ENCODE measurements at regions not wholly inside any gene's neighbourhood (a gene's known extent, or its start where the extent isn't known, plus 50 kb on each side); places are given as distances from the start of the nearest gene placed in this dataset.
"Not testable (repeated sequence)": the region's sequence is repeated elsewhere in the genome, so short reads cannot be mapped to it uniquely, and the experiment has no call there.

DNA sequence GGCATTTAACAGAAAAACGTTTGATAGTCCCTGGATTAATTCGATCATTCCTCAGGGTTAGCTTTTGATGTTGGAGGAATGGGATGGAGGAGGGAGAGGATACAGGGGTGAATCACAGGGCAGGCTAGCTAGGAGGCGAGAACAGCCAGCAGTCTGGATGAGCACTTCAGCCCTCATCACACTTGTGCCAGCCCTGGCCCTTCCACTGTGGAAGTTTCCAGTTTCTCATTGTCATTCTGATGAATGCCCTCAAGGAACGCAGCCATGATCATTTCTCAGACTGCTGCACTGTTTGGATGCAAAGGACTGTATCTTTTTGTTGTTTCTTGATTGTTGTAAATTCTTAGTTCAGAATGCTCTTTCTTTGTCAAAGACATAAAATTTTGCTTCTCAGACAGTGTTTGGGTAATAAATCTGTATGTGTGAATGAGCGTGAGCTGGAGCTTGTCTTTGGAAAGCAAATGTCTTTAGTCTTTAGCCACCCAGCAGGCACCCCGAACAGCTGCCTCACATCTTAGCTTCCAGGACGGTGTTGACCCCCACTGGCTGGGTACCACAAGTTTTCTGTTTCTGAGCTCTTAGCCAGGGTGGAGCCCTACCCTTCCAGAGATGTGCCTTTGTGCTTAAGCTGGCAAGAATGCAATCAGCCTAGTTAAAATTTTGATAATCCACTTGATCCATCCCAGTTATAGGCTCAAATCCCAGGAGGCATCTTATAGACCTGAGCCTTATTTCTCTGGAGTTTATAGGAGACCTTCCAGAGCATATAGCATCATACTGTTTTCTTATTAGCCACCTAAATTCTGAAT, 121.1 kb downstream of the PDCD6IP start:
- DNase-seq: no peak

DNA sequence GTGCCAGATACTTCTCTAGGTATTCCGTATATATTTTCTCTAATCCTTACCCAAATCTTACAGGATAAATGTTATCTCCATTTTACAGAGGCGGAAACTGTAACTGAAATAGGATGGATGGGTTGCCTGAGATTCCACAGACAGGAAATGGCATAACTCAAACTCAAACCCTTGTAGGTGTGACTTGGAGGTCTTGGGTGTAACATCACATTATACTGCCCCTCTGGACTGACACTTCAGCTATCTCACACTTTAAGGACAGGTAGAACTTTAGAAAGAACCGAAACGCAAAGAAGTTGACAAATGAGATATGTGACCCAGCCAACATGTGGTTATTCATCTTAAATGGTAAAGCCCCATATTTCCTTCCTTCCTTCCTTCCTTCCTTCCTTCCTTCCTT, 122.1 kb downstream of the PDCD6IP start:
- DNase-seq: no peak

DNA sequence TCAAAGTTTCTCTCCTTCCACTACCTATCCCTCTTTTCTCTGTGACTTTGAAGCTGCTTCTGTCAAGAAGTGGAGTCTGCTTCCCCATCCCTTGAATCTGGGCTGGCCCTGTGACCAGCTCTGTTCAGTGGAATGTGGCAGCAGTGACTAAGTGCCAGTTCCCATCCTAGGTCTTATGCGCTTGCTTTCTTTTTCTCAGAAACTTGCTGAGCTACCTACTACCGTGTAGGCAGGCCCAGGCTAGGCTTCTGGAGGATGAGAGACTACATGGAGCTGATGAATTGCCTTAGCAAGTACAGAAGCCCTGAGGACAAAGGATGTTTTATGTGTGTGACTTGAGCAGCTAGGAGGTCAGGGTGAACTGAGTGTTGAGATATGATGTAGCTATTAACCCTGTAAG, 123.2 kb downstream of the PDCD6IP start:
- DNase-seq: no peak

DNA sequence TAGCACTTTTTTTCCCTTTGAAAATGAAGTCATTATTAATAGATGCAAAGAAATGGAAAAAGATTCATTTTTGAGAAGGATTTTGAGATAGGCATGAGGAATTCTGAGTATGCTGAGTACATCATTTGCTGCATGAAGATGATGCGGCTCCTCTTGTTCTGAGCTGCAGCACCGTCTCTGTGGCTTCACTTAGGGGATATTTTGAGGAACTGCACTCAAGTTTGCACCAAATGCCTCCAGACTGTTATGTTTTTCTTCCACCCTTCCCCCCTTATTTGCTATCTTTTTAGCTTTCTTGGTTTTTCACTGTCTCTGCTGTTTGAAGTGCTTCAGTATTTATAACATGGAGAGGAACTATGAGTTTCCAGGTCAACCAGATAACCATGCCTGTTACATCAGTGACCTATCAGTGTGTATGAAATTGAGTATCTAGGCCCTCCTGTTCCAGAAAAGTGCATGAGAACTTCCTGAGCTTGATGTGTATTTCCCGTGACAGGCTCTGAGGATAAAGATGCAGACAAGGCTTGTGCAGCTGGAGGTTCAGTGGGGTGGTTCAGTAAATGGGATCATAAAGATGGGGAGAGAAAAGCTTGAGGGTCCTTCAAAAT, 128.7 kb downstream of the PDCD6IP start:
- DNase-seq: no peak

DNA sequence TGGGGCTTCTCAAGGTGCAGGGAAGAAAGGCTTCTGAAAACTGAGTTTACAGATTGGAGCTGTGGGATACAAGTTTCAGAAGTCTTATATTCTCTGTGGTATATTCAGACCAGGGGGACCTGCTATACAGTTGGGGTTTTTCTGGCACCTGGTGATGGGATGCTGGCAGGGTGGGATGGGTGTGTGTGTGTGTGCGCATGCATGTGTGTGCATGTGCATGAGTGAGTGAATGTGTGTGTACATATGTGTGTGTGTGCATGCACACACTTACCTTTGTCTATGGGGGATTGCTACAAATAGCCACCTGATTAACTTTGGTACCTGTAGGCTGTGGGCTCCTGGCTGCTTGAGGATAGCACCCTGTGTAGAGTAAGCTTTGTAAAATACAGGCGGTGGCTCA, 131.4 kb downstream of the PDCD6IP start:
- DNase-seq: no peak

DNA sequence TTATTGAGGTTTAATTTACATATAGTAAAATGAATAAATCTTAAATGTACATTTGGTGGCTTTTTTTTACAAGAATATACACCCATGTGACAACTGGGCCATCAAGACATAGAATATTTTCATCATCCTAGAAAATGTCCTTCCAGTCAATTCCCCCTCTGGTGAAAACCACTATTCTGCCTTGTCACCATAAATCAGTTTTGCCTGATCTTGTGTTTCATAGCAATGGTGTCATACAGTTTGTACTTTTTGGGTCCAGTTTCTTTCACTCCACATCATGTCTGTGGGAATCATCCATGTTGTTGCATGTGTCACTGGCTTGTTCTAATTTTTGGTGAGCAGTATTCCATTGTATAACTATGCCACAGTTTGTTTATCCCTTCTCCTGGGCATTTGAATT, 133.1 kb downstream of the PDCD6IP start:
- no peak for DNase-seq

DNA sequence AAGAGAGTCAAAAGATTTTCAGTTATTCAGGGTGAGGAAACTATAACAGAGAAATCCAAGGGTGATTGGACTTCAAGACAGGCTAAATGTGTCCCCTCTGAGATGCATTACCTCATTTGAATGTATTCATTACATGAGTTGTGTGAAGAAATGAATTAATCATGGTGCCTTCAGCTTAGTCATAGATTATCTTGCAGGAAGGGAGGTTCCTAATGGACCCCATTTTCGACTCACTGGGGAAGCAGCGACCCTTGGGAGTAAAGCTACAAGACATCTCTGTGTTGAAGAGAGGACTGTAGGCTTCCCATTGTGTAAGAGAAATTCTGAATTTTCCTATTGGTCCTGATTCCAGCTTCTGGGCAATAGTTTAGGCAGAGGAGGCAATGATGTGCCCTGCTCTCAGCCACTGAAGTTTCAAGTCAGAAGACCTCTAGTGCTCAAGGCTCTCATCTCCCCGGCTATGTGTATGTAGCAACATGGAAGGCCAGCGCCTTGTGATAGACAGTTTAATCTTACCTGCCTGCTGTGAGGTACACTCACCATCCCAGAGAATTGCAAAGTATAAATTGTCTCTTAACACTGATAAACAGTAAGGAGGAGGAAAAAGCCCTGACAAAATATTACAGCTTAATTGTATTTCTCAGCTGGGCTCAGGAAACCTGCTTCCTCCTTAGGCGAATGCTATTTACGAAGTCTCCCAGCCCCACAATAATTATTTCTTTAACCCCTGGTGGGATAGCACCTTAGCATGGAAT, 133.8 kb downstream of the PDCD6IP start:
- DNase-seq: no peak

DNA sequence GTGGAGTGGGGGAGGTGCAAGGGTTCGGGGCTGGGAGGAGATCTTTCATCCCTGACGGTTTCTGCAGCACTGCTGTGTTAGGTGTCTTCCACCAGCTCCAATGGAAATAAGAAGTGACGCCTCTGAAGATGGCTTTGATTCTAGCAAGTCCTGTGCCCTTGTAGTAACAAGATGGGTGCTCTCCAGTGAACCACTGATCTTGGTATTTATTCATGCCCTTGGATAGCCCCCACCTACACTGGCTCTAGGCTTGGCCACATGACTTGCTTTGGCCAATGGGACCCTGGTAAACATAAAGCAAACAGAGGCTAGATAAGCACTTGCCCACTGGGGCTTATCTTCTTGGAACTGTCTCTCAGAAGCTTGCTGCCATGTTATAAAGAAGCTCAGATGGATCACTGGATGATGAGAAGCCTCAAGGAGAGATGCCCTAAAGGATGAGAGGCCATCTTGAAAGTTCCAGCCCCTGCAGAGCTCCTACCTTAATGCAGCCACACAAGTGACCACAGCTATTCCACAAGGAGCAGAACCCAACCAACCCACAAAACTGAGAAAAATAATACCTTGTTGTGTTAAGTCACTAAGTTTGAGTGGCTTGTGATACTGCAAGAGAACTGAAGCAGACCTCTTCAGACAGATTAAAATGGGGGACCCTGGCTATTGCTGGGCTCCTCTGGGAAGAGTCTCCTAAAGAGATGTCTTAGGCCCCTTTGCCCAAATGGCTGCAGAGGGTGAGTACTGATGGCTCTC, 137.9 kb downstream of the PDCD6IP start:
- DNase-seq: no peak

DNA sequence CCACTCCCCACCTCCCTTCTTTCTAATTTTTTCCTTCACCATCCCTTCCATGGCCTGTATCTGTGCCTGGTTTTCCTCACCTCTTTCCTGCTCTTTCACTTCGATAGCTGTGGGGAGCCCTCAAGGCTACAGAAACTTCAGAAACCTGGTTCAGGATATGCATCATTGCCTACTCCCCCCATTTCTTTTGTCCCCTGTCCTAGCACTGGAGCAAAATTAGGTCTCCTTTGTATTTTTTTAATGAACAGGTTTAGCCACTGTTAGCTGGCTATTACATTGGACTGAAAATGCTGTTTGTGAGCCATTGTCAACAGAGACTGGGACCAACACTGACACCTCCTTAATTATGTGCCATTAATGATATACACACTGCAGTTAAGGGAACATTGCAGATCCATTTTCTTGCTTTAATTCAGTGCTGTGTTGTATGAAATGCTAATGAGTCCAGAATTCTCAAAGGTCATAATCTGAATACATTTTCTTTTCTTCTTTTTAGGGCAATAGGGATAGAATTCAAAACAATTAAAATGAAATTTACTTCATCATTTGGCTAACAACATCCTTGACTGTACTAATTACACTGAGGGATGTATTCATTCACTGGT, 138.6 kb downstream of the PDCD6IP start:
- DNase-seq: no peak

DNA sequence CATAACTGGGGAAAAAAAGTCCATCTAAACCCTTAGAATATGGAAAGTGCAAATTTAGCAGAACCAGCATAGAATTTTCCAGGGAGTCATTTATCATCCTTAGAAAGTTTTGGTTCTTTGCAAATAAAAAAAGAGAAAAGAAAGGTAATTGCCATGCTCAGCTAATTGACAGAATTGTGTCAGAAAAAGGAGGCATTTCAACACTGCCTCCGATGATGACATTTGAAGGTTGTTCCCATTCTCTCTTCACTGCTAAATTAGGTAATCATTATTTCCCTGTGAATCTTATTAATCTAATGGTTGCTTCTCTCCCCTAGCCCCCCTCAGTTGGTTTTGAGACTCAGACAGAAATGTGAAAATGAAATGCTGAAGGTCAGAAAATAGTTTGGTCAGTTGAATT, 139.2 kb downstream of the PDCD6IP start:
- no peak for DNase-seq

DNA sequence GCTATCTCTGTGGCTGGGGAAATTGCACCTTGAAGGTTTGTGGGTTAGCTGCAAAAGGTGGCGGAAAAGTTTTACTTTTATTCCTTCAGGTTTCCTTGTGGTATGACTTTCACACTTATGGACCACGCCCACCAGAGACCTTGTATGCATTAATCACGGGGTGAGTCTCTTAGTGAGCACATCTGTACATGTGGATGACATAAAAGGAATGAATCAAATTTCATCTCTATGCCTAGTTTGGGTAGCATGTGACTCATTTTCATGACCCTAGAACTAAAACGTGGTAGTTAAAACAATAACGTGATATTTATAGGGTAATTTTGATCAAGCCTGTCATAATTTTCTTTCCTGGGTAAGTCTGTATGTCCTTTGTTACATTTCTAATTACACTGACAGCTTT, 141.7 kb downstream of the PDCD6IP start:
- no peak for DNase-seq

DNA sequence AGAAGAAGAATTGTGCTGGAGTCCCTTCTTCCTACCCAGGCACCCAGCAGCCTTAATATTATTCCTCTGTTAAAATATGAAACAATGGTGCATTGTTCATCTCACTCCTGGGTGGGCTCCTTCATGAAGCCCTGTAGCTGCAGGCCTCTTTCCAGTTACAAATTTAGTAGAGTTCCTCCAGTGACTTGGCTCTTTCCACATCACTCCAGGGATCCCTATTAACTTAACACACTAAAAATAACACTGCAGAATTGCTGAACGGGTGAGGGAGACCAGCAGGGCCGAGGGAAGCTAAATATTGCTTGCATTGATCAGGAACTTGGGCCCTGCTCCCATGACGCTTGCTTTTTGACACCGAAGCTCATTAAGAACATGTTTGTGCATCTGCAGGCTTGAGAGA, 142.3 kb downstream of the PDCD6IP start:
- DNase-seq: no peak

DNA sequence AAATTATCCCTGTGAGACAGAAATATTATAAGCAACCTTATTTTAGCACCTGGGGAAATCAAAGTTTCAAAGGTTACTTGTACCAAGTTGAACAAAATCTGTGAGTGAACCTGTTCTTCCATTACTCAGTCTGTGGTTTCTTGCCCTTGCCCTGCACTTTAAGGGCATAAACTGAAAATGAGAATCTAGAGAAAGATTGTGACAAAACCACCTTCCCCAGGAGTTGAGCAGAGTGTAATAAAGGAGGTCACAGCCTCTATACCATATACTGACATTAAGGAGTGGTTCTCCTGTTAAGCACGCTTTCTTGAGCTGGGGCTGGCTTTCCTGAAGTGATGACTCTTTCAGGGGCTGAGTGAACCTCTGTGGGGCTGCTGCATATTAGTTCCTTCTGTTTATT, 143.4 kb downstream of the PDCD6IP start:
- DNase-seq: no peak

DNA sequence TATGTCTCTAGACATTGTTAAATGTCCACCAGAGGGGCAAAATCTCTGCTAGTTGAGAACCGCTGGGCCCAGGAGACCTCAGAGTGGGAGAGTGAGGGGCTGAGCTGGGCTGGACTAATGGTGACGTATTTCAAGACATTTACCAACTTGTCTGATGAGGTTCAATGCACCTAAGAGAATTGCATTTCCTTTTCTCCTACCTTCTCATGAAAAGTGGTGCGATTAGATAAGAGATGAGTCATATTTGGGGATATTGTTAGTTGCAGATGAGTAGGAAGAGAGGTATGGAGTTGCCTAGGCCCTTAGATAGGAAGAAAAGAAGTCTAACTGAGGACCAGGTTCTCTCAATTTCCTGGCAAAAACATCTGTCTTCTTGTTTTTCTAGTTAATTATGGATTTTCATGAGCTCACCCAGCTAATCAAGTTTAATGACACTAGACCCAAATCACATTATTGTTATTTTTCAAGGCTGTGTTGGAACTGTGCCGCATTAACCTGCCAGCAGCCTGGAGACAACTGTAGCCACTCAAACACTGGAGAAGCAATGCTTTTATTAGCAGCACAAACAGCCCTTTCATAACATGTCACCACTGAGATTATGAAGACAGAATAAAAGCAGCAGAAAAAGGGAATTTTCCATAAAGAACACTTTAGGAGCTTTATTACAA, 144.2 kb downstream of the PDCD6IP start:
- DNase-seq: no peak

DNA sequence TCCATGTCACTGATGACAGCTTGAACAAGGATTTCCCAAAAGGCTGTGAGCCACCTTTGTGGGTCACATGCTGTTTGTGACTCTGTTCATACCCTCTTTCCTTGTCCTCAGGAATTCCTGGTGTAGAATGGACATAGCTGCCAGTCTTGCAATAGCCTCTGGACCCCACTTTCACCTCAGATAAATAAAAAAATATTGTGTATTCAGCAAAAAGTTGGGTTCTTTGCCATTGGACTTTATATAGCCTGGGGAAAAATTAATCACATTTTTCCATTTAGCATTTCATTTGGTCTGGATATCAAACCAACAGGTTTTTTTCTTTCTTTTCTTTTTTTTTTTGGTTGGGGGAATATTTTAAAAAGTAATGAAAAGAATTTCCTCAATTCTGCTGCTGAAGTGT, 144.8 kb downstream of the PDCD6IP start:
- DNase-seq: no peak

DNA sequence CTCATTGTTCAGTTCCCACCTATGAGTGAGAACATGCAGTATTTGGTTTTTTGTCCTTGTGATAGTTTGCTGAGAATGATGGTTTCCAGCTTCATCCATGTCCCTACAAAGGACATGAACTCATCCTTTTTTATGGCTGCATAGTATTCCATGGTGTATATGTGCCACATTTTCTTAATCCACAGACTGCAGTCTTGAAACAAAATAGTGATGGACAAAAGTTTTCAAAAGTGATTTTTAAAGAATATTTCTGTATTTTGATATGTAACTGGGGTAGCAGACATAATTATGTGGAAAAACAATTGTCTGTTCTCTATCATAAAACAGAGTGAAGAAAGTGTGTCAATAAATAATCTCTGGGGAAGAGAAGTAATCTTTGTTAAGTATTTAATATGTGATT, 148.2 kb downstream of the PDCD6IP start:
- DNase-seq: not testable (repeated sequence)

DNA sequence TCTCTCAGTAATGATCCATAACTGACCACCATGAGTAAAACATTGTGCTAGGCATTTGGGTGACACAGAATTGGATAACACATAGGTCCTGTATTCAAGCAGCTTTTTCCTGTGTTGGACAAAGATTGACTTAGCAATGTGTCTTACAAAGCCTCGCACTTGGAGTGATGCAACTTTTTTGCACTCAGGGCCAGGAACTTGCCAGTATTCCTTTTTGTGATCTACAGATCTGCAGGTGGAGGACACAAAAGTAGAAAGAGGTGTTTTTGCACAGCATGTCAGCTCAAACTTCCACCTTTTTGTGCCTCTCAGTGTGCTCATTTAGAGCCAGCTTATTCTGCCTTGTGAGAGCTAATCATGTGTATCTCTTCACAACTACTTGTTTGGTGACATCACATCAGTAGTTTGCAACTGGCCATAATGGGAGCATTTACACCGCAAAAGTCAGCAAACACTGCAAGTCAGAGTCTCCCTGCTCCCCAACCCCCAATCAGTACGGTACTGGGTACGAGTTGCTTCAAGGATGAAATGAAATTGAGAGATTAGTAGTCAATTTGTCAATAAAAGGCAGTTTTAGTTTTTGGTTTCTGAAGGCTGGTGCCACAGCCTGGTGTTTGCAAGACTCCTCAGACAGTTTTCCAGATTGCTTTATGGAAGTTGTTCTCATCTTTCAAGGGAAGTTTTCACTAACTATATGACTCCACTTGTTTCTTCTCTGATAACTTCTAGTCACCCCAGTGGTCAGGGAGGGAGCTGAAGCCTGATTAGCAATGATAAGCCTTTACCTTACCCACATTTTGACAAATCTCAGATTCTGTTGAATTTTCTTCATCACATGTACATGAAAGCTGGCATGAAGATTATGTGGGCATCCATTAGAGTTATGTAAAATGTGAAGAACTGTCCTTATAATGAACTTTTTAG, 149.1 kb downstream of the PDCD6IP start:
- DNase-seq: no peak

DNA sequence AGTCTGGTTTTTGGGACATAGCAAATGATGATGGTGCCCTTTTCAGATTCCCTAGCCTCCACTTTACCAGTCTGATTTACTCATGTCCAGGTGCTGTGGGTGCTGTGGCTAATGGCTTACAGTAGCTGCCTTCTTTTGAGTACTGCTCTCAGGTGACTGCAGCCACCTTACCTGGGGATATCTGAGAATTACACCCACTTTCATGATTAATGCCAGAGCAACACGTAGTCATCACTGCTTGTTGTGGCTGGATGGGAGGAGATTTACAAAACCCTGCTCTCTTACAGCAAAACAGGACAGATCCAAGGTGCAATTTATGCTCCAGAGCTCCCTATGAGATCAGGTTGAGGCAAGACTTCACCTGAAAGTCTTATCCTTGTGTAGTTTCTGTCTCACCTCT, 150.6 kb downstream of the PDCD6IP start:
- DNase-seq: no peak

DNA sequence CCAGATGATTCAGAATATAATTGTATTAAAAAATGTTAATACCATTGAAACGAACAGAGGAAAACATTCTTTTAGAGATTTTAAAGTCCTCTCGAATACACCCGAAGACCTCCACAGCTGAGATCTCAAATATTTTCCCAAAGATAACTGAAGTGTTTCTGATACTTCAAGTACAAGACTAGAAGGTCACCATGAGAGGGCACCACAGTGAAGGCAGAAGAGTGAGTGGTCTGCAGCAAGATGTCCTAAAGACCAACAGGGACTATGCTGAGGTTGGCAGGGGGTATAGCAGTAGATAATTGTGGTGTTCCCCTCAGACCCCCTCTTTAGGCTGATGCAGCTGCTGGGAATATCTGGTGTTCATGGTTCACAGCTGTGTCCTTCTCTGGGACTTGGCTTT, 156.5 kb downstream of the PDCD6IP start:
- DNase-seq: no peak

DNA sequence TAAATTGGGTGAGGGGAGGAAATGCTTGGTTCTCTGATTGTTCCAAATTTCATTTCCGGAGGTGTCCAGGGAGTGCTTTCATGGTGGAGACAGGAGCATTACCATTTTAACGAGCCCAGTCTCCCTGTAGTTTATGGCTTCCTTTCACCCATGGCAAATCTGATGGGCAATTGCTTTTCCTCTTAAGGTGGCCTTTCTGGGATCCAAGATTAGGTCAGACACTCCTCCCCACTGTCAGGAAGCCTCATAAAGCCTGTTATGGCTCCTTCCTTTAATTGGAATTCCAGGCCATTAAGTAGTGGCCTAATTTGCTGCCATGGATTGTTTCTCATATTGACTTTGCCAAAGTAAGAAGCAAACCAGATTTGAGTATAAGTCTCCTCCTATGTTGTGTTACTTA, 157.8 kb downstream of the PDCD6IP start:
- DNase-seq: no peak

DNA sequence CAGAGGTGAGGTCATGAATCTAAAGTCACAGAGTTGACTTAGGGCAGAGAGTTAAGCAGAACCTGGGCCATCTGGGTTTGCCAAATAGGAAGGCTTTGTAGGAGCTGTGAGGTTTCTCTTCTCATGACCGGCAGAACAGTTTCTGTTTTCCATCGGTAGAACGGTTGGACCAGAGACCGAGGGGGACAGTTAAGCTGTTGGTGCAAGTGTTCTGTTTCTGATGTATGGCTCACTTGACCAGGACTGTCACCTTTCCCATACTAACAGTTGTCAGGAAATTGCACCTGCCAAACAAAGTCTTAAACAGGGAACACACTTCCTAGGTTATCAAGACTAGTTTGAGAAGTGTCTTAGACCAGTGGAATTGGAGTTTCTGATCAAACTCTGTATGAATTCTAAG, 158.3 kb downstream of the PDCD6IP start:
- no peak for DNase-seq

Data from cerebellar nuclear complex (tissue), 1 donor.